ENCODE measurements at regions not wholly inside any gene's neighbourhood (a gene's known extent, or its start where the extent isn't known, plus 50 kb on each side); places are given as distances from the start of the nearest gene placed in this dataset.

DNA sequence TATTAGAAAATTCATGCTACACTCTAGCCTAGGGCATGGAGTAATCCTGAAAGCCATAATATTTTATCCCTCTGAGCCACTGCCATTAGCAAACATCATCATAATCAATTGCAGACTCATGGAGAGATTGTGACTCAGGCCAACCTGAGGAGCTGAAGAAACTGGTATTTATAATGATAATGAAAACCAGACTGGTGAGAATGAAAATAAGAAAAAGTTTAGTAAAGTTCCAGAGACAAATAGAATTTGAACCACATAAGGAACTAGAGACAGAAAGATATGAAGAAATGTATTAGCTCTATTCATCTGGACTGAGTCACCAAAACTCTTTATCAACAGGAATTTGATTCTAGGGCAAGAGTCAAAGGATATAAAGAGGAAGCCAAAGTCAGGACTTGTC is 158.7 kb downstream of the DRD1 start:
- H3K9me3 Mint-ChIP-seq (ENCODE audit: unreplicated experiment) = peaks cover 24% of the 10 kb centered on the region
- no TSS peak for BruUV-seq (replicated peaks)
- H3K27me3 Mint-ChIP-seq (ENCODE audit: insufficient read depth, unreplicated experiment) = peaks cover 14% of the 10 kb centered on the region
- no peak overlapping the region for H3K27ac Mint-ChIP-seq (ENCODE audit: low read depth, unreplicated experiment)
- intact Hi-C loops (cut with micrococcal nuclease) = no loop called here
- peaks cover 18% of the 10 kb centered on the region for H3K4me1 Mint-ChIP-seq (ENCODE audit: insufficient read depth, unreplicated experiment)
- no peak overlapping the region for H3K4me3 Mint-ChIP-seq (ENCODE audit: unreplicated experiment)
- TF ChIP-seq, protein P1, sequence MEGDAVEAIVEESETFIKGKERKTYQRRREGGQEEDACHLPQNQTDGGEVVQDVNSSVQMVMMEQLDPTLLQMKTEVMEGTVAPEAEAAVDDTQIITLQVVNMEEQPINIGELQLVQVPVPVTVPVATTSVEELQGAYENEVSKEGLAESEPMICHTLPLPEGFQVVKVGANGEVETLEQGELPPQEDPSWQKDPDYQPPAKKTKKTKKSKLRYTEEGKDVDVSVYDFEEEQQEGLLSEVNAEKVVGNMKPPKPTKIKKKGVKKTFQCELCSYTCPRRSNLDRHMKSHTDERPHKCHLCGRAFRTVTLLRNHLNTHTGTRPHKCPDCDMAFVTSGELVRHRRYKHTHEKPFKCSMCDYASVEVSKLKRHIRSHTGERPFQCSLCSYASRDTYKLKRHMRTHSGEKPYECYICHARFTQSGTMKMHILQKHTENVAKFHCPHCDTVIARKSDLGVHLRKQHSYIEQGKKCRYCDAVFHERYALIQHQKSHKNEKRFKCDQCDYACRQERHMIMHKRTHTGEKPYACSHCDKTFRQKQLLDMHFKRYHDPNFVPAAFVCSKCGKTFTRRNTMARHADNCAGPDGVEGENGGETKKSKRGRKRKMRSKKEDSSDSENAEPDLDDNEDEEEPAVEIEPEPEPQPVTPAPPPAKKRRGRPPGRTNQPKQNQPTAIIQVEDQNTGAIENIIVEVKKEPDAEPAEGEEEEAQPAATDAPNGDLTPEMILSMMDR (IDR thresholded peaks at IDR 0.05; ENCODE audit: unreplicated experiment) = no peak
- ChIA-PET CTCF (interaction anchor here (1.8 kb wide), 1 partner anchor 13 kb away, joined by 5 read pairs; no protein-coding TSS in a partner anchor), POLR2A (no interaction called here)
- DNase-seq (ENCODE audit: unreplicated experiment) = no peak
- H3K36me3 Mint-ChIP-seq (ENCODE audit: insufficient read depth, unreplicated experiment) = no peaks in the 10 kb centered on the region

DNA sequence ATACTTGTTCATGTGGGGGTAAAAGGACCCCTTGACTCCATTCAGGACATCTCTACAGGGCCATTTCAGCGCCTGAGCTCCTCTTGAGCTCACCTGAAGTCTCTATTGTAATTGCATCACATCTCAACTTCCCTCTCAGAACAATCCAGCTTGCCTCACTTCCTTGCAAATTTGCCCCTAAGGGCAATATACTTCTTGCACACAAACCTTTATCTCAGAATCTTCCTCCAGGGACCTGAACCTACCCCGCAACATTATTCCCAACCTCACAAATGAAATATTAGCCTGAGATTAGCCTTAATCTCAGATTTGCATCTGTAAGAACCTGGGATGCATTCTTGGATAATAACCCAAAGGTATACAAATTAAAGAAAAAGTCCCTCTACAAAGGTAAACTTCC is 159.2 kb downstream of the DRD1 start:
- no TSS peak for BruUV-seq (replicated peaks)
- POLR2A ChIA-PET = no interaction called here
- no peaks in the 10 kb centered on the region for H3K36me3 Mint-ChIP-seq (ENCODE audit: insufficient read depth, unreplicated experiment)
- TF ChIP-seq, protein P1 (IDR thresholded peaks at IDR 0.05; ENCODE audit: unreplicated experiment) = no peak
- no peak for DNase-seq (ENCODE audit: unreplicated experiment)
- intact Hi-C loops (cut with micrococcal nuclease) = no loop called here
- CTCF ChIA-PET = no interaction called here
- no peak overlapping the region for H3K27ac Mint-ChIP-seq (ENCODE audit: low read depth, unreplicated experiment)
- H3K4me3 Mint-ChIP-seq (ENCODE audit: unreplicated experiment) = no peak overlapping the region
- peaks cover 14% of the 10 kb centered on the region for H3K27me3 Mint-ChIP-seq (ENCODE audit: insufficient read depth, unreplicated experiment)
- peaks cover 24% of the 10 kb centered on the region for H3K9me3 Mint-ChIP-seq (ENCODE audit: unreplicated experiment)
- peaks cover 18% of the 10 kb centered on the region for H3K4me1 Mint-ChIP-seq (ENCODE audit: insufficient read depth, unreplicated experiment)

DNA sequence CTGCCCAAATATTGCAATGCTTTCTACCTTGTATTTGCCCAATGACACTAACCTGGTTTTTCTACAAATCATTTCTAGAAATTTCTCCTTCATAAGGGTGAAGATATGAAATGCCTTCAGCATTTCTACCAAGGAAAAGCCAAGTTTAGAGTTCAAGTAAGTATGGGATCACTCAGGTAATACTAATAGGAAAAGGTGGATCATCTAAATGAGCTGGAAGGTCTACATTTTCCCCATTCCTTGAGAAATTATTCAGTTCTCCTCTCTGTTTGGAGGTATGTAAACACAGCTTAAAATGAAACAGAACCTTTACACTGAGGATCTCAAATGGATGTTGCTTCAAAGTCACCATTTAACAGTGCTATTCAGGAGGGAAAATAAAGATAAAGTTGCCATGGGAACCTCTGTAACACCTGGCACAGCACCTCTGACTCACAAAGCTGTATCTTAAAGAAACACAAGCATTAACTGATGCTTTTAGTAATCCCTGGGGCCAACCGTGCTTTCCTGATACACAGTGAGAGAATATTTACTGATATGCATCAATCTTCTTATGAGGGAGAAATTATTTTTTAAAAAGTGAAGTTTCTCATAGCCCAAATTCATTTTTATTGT is 161.3 kb downstream of the DRD1 start:
- H3K27me3 Mint-ChIP-seq (ENCODE audit: insufficient read depth, unreplicated experiment) = peaks cover 19% of the 10 kb centered on the region
- BruUV-seq (replicated peaks) = no TSS peak
- H3K36me3 Mint-ChIP-seq (ENCODE audit: insufficient read depth, unreplicated experiment) = no peaks in the 10 kb centered on the region
- H3K9me3 Mint-ChIP-seq (ENCODE audit: unreplicated experiment) = peaks cover 30% of the 10 kb centered on the region
- DNase-seq (ENCODE audit: unreplicated experiment) = no peak
- no peak overlapping the region for H3K27ac Mint-ChIP-seq (ENCODE audit: low read depth, unreplicated experiment)
- no peak overlapping the region for H3K4me3 Mint-ChIP-seq (ENCODE audit: unreplicated experiment)
- ChIA-PET CTCF (no interaction called here), POLR2A (no interaction called here)
- peaks cover 8% of the 10 kb centered on the region for H3K4me1 Mint-ChIP-seq (ENCODE audit: insufficient read depth, unreplicated experiment)
- intact Hi-C loops (cut with micrococcal nuclease) = no loop called here
- TF ChIP-seq, protein P1 (IDR thresholded peaks at IDR 0.05; ENCODE audit: unreplicated experiment) = no peak

DNA sequence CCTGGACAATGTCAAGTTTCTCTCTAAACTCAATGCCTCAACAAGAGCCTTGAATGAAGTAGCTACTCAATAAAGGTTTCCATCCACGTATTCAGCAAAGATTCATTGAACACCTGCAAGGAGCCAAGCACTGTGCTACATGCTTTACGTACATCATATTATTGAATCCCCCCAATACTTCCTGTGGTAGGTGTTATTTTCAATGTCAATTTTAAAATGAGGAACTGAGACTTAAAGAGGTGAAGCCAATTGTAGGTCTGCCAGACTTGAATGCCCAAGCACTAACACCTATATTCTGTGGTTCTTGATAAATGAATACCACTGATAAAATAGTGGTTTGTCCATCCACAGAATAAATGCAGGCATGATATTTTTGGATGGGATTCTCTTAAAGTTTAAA is 162.3 kb downstream of the DRD1 start:
- no peaks in the 10 kb centered on the region for H3K4me1 Mint-ChIP-seq (ENCODE audit: insufficient read depth, unreplicated experiment)
- BruUV-seq (replicated peaks) = no TSS peak
- ChIA-PET POLR2A (interaction anchor here (0.7 kb wide), 1 partner anchor 15 kb away, joined by 3 read pairs; no protein-coding TSS in a partner anchor), CTCF (no interaction called here)
- H3K36me3 Mint-ChIP-seq (ENCODE audit: insufficient read depth, unreplicated experiment) = no peaks in the 10 kb centered on the region
- TF ChIP-seq, protein P1 (IDR thresholded peaks at IDR 0.05; ENCODE audit: unreplicated experiment) = no peak
- intact Hi-C loops (cut with micrococcal nuclease) = no loop called here
- peaks cover 29% of the 10 kb centered on the region for H3K27me3 Mint-ChIP-seq (ENCODE audit: insufficient read depth, unreplicated experiment)
- DNase-seq (ENCODE audit: unreplicated experiment) = no peak
- H3K4me3 Mint-ChIP-seq (ENCODE audit: unreplicated experiment) = no peak overlapping the region
- H3K27ac Mint-ChIP-seq (ENCODE audit: low read depth, unreplicated experiment) = no peak overlapping the region
- peaks cover 27% of the 10 kb centered on the region for H3K9me3 Mint-ChIP-seq (ENCODE audit: unreplicated experiment)

Measured in MCF 10A (cell line).